ENCODE measurements at regions not wholly inside any gene's neighbourhood (a gene's known extent, or its start where the extent isn't known, plus 50 kb on each side); places are given as distances from the start of the nearest gene placed in this dataset.

DNA sequence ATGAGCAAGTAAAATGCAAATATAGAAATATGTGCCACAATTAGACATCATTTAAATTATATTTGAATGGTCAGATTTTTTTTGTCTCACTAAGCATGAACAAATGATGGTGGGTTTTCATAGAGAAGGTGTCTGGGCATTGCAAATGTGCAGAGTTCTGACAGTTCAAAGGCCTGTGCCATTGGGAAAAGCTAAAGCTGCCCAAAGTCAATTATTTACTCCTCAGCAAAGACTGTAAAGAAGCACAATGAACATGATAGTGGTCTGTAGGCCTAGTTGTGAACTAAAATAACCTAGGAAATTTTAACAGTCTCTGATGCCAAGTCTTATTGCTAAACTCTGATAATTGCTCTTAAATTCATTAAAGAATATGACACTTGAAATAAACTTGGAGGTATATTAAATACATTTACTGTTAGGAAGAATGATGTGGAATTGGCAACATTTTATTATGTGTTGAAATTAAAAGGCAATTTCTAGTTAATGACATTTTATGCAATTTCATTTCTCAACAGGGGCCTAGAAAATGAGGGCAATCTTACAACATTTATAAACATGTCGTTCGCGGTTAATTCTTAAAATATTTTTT is 874.3 kb upstream of the ADAMTS5 start:
- TF ChIP-seq, protein P1, sequence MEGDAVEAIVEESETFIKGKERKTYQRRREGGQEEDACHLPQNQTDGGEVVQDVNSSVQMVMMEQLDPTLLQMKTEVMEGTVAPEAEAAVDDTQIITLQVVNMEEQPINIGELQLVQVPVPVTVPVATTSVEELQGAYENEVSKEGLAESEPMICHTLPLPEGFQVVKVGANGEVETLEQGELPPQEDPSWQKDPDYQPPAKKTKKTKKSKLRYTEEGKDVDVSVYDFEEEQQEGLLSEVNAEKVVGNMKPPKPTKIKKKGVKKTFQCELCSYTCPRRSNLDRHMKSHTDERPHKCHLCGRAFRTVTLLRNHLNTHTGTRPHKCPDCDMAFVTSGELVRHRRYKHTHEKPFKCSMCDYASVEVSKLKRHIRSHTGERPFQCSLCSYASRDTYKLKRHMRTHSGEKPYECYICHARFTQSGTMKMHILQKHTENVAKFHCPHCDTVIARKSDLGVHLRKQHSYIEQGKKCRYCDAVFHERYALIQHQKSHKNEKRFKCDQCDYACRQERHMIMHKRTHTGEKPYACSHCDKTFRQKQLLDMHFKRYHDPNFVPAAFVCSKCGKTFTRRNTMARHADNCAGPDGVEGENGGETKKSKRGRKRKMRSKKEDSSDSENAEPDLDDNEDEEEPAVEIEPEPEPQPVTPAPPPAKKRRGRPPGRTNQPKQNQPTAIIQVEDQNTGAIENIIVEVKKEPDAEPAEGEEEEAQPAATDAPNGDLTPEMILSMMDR (IDR thresholded peaks at IDR 0.05) = no peak
- H3K9me3 ChIP-seq = no peaks in the 10 kb centered on the region
- no peak for ATAC-seq
- intact Hi-C loops (cut with DNase I, micrococcal nuclease) = no loop called here
- no peak overlapping the region for H3K4me3 ChIP-seq
- H3K36me3 ChIP-seq (ENCODE audit: low read depth) = no peaks in the 10 kb centered on the region
- H3K4me1 ChIP-seq (ENCODE audit: low read depth) = no peaks in the 10 kb centered on the region
- no peak for DNase-seq

DNA sequence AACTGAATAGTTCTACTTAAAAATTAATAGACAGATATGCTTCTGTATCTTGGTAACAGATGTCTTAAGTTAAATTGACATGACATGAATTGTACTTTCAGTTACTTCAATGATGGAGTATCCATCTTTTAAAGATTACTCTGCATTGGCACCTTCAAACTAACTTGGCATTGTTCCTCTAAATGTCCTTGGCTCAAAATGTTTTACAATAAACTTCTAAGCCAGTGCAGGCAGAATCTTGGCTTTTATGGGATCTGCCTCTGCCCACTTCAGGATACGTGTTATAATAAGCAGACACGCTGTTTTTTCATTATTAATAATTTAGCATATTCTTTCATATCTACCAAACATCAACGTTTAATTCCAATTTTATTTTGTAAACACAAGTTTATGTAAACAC is 873.4 kb upstream of the ADAMTS5 start:
- ATAC-seq (no peak), DNase-seq (no peak)
- intact Hi-C loops (cut with DNase I, micrococcal nuclease) = no loop called here
- TF ChIP-seq, protein P1 (IDR thresholded peaks at IDR 0.05) = no peak
- H3K9me3 ChIP-seq = no peaks in the 10 kb centered on the region
- H3K4me3 ChIP-seq = no peak overlapping the region
- H3K4me1 ChIP-seq (ENCODE audit: low read depth) = no peaks in the 10 kb centered on the region
- no peaks in the 10 kb centered on the region for H3K36me3 ChIP-seq (ENCODE audit: low read depth)

DNA sequence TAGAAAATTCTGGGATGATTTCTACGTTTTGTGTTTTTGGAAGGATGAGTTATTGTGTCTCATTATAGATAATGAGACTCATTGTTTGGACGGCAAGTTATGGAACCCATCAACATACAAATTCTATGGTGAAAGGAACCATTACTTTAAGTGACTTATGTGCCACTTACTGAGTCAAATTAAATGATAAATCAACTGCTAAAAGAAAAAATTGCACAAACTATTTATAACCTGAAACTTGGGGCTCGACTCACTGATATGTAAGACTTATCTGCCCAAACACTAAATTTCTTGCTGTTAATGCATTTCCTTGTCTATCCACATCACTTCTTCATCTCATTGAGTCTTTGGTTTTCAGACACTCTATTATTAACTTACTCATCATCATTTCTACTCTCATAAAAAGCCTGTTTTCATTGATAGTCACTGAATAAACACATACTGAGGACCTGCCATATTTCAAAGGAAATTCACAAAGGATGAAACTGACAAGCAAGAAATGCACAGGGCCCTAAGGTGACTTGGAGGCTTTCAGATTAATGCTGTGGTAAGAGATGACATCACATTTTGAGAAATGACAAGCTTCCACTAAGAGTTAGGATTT is 872.7 kb upstream of the ADAMTS5 start:
- Histone ChIP-seq H3K4me1 (ENCODE audit: low read depth) (no peaks in the 10 kb centered on the region), H3K36me3 (ENCODE audit: low read depth) (no peaks in the 10 kb centered on the region), H3K4me3 (no peak overlapping the region), H3K9me3 (no peaks in the 10 kb centered on the region)
- TF ChIP-seq, protein P1 (IDR thresholded peaks at IDR 0.05) = no peak
- DNase-seq (no peak), ATAC-seq (no peak)
- intact Hi-C loops (cut with DNase I, micrococcal nuclease) = no loop called here

DNA sequence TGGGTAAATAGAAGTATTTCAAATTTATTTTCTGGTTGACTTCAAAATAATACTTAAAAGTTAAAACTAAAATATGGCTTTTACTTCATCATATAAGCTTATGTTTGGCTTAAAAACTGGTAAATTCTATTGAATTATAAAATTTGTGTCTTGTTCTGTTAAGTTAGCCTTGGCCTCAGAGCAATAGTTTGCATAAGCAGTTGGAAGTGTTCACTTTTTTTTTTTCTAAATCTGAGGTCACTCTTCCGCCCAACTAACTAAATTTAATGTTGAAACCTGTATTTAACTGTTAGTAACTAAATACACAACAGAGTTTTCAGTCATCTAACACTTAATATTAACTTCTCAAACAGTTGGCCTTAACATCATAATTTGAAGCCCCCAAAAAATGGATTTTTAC is 871.7 kb upstream of the ADAMTS5 start:
- H3K9me3 ChIP-seq = no peaks in the 10 kb centered on the region
- no peak for DNase-seq
- intact Hi-C loops (cut with DNase I, micrococcal nuclease) = no loop called here
- H3K36me3 ChIP-seq (ENCODE audit: low read depth) = no peaks in the 10 kb centered on the region
- TF ChIP-seq, protein P1 (IDR thresholded peaks at IDR 0.05) = no peak
- no peak overlapping the region for H3K4me3 ChIP-seq
- no peaks in the 10 kb centered on the region for H3K4me1 ChIP-seq (ENCODE audit: low read depth)
- ATAC-seq = no peak

DNA sequence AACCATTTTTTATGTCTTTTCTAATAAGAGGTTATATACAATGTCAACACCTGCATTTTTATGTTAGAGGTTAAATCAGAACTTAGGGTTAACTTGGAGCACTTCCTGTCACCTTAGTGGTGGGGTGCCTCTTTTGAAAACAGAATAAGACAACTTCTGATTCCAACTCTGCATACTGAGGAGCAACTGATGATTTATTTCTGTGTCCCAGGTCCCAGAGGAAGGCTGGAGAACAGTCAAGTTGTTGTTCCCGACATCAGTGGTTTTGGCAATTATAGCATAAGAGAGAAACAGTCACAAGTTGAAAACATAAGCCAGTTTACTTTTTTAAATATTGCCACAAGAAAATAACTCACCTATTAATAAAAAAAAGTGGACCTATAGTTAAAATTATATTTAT is 871.0 kb upstream of the ADAMTS5 start:
- intact Hi-C loops (cut with DNase I, micrococcal nuclease) = no loop called here

More for the DNA sequence above, 871.0 kb upstream of the ADAMTS5 start:
- Histone ChIP-seq H3K9me3 (no peaks in the 10 kb centered on the region), H3K36me3 (ENCODE audit: low read depth) (no peaks in the 10 kb centered on the region), H3K4me1 (ENCODE audit: low read depth) (no peaks in the 10 kb centered on the region), H3K4me3 (no peak overlapping the region)
- TF ChIP-seq, protein P1 (IDR thresholded peaks at IDR 0.05) = no peak
- ATAC-seq (no peak), DNase-seq (no peak)
